SHP77 (cell line): ENCODE measurements at regions not wholly inside any gene's neighbourhood (a gene's known extent, or its start where the extent isn't known, plus 50 kb on each side); places are given as distances from the start of the nearest gene placed in this dataset.
A peak's percentile ranks its signal among the peaks of the same experiment; 100 is the strongest.
"Not testable (repeated sequence)": the region's sequence is repeated elsewhere in the genome, so short reads cannot be mapped to it uniquely, and the experiment has no call there.

Experiments
- DNase-seq, 2 experiments: peaks; one replicate each; lab custom pipeline; 2025; lab: John Stamatoyannopoulos, UW

DNA sequence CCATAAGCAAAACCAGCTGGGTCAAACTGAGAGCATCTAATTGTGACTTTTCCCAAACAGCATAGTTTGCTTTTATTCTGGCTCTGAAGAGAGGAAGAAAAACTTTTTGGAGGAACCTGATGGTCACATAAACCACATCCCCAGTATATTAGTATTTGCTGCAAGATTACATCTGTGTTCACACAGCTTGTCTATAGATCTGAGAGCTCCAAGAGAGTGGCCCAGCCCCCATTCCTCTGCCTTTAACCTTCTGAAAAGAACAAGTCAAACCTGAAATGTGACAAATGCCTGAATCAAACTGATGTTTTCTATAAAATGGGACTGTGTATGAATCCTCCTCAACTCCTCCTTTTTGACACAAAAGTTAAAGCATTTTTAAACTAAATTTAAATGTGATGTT, 435.2 kb downstream of the ZNF479 start:
- not testable (repeated sequence) for DNase-seq

- no peak for DNase-seq
These were observed 445.9 kb downstream of the ZNF479 start for GRCh38 chr7:56686276-56686859.

DNA sequence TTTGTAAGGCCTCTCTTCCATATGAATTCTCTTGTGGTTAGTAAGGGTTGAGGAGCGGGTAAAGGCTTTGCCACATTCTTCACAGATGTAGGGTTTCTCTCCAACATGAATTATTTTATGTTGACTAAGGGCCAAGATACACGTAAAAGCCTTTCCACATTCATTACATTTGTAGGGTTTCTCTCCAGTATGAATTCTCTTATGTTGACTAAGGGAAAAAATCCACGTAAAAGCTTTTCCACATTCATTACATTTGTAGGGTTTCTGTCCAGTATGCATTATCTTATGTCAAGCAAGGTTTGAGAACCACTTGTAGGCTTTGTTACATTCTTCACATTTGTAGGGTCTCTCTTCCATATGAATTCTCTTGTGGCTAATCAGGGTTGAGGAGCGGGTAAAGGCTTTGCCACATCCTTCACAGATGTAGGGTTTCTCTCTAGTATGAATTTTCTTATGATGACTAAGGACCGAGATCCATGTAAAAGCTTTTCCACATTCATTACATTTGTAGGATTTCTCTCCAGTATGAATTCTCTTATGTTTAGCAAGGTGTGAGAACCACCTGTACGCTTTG, 493.0 kb downstream of the ZNF479 start:
- DNase-seq: no peak

GRCh38 chr7:56609852-56610355, 493.7 kb upstream of the NUPR2 start:
- DNase-seq: no peak

DNA sequence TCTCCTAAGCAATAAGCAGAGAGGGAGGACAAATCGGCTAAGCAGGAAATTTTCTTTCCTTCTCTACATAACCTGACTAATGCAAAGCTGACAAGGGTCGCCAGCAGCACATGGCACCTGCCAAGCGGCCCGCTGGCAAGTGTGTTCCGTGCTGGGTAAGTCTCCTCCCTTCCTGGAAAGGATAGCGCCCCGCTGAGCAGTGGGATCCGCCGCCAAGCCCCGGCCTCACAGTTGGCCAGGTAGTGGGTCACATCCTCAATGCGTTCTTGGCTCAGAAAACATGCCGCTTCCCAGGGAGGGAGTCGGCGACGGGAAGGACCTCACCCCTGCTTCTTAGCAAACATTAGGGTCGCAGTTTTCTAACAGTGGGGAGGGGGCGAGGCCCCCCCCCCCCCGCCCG, 488.9 kb upstream of the NUPR2 start:
- no peak for DNase-seq

GRCh38 chr7:56578612-56579011, 462.4 kb upstream of the NUPR2 start:
- DNase-seq: no peak

DNA sequence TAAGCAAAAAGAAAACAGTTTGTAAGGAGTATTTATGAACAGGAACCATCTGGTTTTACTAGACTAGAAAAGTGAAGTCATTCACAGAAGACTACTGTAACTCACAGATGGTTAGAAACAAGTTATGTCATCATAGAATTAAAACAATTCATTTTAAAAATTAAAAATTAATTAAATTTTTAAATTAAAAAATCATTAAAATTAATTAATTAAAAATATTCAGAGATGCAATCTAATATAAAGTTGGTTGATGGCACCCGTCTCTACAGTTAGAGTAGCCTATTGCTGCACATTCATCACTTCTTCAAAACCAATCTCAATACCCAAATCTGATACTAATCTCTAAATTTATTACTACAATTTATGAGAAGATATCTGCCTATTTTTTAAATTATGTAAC, 454.8 kb upstream of the NUPR2 start:
- DNase-seq: no peak

GRCh38 chr7:56538541-56539429, 422.6 kb upstream of the NUPR2 start:
- DNase-seq: peak; percentile 20 to 27

DNA sequence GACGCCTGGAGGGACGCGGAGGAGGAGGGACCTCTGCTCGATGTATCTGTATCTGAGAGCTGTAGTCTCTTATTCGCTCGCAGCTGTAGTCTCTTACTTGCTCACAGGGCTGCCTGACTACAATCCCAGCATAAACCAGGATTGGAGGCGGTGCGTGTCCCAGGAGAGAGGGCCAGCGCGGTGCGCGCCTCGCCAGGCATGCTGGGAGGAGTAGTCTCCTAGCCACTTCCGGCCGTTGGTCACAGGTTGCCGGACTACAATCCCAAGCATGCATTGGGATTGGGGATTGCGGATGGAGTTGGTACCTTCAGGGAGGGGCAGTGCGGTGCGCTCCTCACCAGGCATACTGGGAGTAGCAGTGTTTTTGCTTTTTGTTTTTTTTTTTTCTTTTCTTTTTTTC, 421.7 kb upstream of the NUPR2 start:
- peak; percentile 94 to 98 for DNase-seq

DNA sequence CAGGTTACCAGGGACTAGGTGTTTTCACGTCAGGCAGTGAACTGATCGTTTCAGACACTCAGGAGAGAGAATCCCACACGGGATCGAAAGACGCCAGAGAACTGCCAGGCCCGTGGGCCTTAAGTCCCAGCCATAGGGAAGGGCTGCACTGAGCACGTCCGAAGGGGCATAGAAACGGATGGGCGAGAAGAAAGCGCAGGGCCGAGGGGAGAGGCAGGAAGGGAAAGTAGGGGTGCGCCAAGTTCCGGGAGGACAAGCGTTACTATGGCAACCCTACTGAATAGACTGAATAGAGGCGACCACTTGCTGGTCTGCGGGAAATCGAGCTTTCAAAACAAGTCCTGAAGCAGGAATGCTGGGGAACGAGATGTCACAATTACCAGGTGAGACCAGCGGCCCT, 421.3 kb upstream of the NUPR2 start:
- peak; percentile 80 to 82 for DNase-seq

GRCh38 chr7:56495165-56495564, 378.9 kb upstream of the NUPR2 start:
- DNase-seq: no peak

GRCh38 chr7:56493704-56494450, 377.7 kb upstream of the NUPR2 start:
- DNase-seq: no peak

DNA sequence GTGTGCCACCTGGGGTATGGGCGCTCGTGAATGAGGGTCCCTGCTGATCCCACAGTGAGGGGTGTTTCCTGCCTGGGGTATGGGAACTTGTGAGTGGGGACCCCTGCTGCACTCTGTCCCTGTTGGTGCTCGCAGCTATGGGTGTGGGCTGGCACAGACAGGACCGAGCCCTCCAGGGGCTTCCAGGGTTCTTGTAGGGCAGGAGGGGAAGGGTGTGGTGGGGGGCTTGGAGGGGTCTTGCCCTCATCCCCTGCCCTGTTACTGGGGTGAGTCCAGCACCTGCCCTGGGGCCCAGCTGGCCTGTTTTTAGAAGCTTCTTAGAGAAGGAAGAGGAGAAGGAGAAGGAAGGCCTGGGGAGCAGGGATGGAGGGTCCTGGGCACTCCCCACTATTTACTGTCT, 377.0 kb upstream of the NUPR2 start:
- no peak for DNase-seq

DNA sequence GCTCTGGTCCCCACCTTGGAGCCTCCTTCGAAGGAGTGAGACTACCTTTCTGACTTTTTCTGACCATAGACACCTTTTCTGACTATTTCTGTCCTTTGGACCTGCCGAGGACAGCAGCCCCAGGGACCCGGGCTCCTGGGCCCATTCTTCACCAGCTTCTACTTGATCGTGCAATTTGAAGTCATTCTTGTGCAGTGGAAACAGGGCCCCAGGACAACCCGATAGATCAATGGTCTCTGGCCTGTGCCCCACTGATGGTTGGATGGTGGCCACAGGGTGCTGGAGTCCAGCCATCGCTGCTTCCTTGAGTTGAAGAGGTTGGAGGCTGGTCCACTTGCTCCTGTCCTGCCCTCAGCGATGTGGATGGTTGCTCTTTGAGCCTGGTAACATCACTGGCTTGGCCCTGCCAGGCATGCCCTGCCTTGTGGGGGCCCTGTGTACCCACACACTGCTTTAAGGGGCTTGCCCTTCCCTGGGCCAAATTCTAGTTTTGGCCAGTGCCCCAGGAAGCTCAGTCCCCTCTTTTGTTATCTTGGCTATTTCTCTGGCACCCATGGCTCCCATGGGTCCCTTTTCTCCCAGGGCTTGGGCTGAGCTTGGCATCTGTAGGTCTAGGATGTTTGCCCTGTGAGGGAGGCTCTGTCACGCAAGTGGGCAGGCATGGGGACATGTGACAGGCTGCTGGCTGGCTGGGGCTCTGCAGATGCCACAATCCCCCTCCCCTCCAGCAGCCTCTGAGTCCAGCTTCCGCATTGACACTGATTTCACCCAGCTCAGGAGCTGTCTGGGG, 375.6 kb upstream of the NUPR2 start:
- DNase-seq: no peak

DNA sequence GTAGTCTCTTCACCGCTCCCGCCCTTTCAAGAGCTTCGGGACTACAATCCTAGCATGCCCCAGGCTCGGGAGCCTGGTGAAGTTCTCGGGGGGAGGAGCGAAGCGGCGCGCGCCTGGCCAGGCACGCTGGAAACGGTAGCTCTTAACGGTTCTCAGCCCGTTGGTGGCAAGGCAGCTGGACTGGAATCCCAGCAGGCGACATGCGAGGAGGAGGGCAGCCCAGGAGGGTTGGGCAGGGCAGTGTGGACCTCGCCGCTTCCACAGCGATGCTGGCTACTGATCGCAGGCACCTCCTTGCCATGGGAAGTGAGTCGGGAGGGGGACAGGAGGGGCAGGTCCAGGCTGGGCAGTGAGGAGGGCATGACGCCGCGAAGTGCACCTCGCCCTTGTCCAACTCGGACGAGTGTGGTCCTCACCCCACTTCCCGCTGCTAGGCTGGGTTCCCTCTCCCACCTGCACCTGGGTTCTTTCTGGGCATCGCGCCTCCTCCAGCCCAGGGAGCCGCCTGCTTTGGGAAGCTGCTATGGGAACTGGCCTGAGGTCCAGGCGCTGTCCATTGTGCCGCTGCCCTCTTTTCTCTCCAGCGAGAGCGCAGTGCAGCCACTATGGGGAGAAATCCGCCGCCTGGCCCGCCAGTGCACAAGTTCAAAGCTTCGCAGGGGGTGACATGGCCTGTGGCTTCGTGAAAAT, 367.8 kb upstream of the NUPR2 start:
- DNase-seq: no peak

GRCh38 chr7:56483153-56483552, 366.9 kb upstream of the NUPR2 start:
- no peak for DNase-seq

DNA sequence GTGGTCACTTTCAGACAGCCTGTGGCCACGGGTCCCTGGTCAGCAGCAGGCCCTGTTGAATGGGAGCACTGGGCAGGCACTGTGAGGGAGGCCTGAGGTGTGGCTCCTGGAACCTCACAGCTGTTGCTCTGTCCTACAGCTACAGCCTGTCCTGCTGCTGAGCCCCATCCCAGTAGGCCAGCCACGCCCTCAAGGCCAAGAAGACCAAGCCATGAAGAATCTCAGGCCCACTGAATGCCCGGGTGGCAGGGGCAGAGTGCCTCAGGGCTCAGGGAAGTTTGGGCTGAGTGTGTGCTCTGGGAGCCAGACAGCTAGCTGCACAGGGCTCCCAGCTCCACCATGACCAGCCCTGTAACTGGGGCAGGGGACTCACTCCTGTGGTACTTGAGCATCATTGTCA, 363.5 kb upstream of the NUPR2 start:
- DNase-seq: no peak

DNA sequence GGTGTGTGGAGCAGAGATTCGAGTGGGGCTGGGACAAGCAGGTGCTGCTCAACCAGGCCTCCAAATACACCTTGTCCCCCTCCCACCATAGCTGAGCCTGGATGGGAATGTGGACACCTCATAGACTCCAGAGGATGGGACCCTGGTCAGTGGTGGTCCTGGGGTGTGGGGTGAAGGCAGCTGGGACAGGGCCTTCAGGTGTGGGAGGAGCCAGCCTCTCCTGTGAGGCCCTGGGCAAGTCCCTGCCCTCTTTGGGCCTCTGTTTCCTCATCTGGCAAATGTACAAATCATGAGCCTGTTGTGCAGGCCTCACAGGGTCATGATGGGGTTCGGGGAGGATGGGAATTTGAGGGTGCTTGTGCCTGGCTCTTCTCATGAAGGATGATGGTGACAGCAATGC, 362.9 kb upstream of the NUPR2 start:
- no peak for DNase-seq

GRCh38 chr7:56474271-56474670, 358.1 kb upstream of the NUPR2 start:
- no peak for DNase-seq

GRCh38 chr7:56471811-56472210, 355.6 kb upstream of the NUPR2 start:
- DNase-seq: no peak
